Epithelial cell of prostate (primary cell): ENCODE measurements at regions not wholly inside any gene's neighbourhood (a gene's known extent, or its start where the extent isn't known, plus 50 kb on each side); places are given as distances from the start of the nearest gene placed in this dataset.

ENCODE experiments used
- DNase-seq: peaks from one replicate; pipeline ENCODE4 v3.0.0-alpha.2; 2011; ENCODE audit warnings: low read depth, low spot score
- H3K27ac ChIP-seq: fragments of 450-650 bp; 2 replicates; pipeline ENCODE4 v1.5.1; 2017; ENCODE audit warnings: mild to moderate bottlenecking

- DNase-seq = no peak
- H3K27ac ChIP-seq = no peak overlapping the region
Observed at GRCh38 chr1:195332102-195332501, 1276.1 kb downstream of the KCNT2 start.

GRCh38 chr1:195328681-195329080 lies 1279.6 kb downstream of the KCNT2 start:
- no peak overlapping the region for H3K27ac ChIP-seq
- no peak for DNase-seq

GRCh38 chr1:195328102-195328501 lies 1280.1 kb downstream of the KCNT2 start:
- no peak for DNase-seq
- no peak overlapping the region for H3K27ac ChIP-seq

GRCh38 chr1:195327361-195327760 lies 1280.9 kb downstream of the KCNT2 start:
- DNase-seq = no peak
- H3K27ac ChIP-seq = no peak overlapping the region

GRCh38 chr1:195326325-195326724 lies 1281.9 kb downstream of the KCNT2 start:
- no peak for DNase-seq
- H3K27ac ChIP-seq = no peak overlapping the region

GRCh38 chr1:195325181-195325580 lies 1283.1 kb downstream of the KCNT2 start:
- DNase-seq = no peak
- no peak overlapping the region for H3K27ac ChIP-seq

- no peak for DNase-seq
- H3K27ac ChIP-seq = no peak overlapping the region
Observed at GRCh38 chr1:195306281-195306680, 1302.0 kb downstream of the KCNT2 start.

GRCh38 chr1:195294911-195295310 lies 1313.3 kb downstream of the KCNT2 start:
- no peak overlapping the region for H3K27ac ChIP-seq
- DNase-seq = no peak

- no peak overlapping the region for H3K27ac ChIP-seq
- no peak for DNase-seq
Observed at GRCh38 chr1:195278644-195279043, 1329.6 kb downstream of the KCNT2 start.

- no peak for DNase-seq
- no peak overlapping the region for H3K27ac ChIP-seq
Observed at GRCh38 chr1:195275710-195276109, 1332.5 kb downstream of the KCNT2 start.

GRCh38 chr1:195251900-195252299 lies 1356.3 kb downstream of the KCNT2 start:
- DNase-seq = no peak
- no peak overlapping the region for H3K27ac ChIP-seq

- H3K27ac ChIP-seq = no peak overlapping the region
- DNase-seq = no peak
Observed at GRCh38 chr1:195243492-195243891, 1364.7 kb downstream of the KCNT2 start.

GRCh38 chr1:195241066-195241465 lies 1367.2 kb downstream of the KCNT2 start:
- no peak overlapping the region for H3K27ac ChIP-seq
- DNase-seq = no peak

GRCh38 chr1:195238313-195238712 lies 1369.9 kb downstream of the KCNT2 start:
- DNase-seq = no peak
- no peak overlapping the region for H3K27ac ChIP-seq

- DNase-seq = no peak
- no peak overlapping the region for H3K27ac ChIP-seq
Observed at GRCh38 chr1:195236991-195237889, 1371.0 kb downstream of the KCNT2 start.

- H3K27ac ChIP-seq = no peak overlapping the region
- no peak for DNase-seq
Observed at GRCh38 chr1:195218428-195219212, 1389.6 kb downstream of the KCNT2 start.

GRCh38 chr1:195202241-195202640 lies 1406.0 kb downstream of the KCNT2 start:
- H3K27ac ChIP-seq = no peak overlapping the region
- no peak for DNase-seq

- H3K27ac ChIP-seq = no peak overlapping the region
- DNase-seq = no peak
Observed at GRCh38 chr1:195200772-195201171, 1407.5 kb downstream of the KCNT2 start.

GRCh38 chr1:195197116-195197515 lies 1411.1 kb downstream of the KCNT2 start:
- DNase-seq = no peak
- no peak overlapping the region for H3K27ac ChIP-seq

- no peak overlapping the region for H3K27ac ChIP-seq
- DNase-seq = no peak
Observed at GRCh38 chr1:195195423-195196057, 1412.7 kb downstream of the KCNT2 start.

- H3K27ac ChIP-seq = no peak overlapping the region
- no peak for DNase-seq
Observed at GRCh38 chr1:195193134-195193533, 1415.1 kb downstream of the KCNT2 start.
